GM21737 (cell line): ENCODE measurements at regions not wholly inside any gene's neighbourhood (a gene's known extent, or its start where the extent isn't known, plus 50 kb on each side); places are given as distances from the start of the nearest gene placed in this dataset.
"Not testable (repeated sequence)": the region's sequence is repeated elsewhere in the genome, so short reads cannot be mapped to it uniquely, and the experiment has no call there.

ENCODE experiments used
- ATAC-seq: cut with Tn5 transposase; IDR thresholded peaks from one replicate; pipeline ENCODE4 v1.9.1; 2021; ENCODE audit warnings: mild to moderate bottlenecking, moderate library complexity; ENCODE audit not compliant: unreplicated experiment

GRCh38 chr5:127213231-127213630 is 77.4 kb upstream of the MEGF10 start:
- no peak for ATAC-seq

- ATAC-seq, result no peak
Measured at GRCh38 chr5:127216143-127216542, 74.5 kb upstream of the MEGF10 start.

DNA sequence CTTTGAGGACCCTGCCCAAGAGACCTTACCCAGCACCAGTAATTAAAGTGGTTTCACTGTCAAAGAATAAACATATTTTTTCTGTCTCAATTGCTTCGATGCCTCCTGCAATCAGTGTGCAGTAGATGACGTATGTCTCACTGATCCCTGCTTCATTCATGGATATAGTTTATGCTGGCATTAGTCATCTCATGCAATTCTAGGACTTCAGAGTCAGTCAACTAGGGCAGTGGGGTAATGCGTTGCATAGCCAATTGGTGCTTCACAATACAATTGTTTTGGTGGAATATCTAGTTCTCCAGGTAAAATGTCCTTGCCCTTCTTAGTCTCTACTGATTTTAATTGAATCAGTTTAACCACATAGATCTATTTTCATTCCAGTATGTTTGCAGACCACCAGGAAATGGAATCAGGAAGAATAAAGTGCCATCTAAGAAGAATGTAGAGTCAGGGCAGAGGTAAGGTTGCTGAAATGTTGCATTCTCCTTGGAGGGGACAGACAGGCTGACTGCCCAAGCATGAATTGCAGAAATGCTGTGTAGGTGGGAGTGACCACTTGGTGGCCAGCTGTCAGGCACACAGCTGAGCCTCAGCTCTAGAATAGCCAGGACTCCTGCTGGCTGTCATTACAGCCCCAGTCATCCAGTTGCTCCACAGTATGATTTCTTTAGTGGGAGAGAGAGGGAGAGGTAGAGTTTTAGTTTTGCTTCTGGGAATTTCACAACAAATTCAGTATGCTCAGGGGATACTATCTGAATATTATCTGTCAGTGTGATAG is 73.5 kb upstream of the MEGF10 start:
- ATAC-seq, result no peak

DNA sequence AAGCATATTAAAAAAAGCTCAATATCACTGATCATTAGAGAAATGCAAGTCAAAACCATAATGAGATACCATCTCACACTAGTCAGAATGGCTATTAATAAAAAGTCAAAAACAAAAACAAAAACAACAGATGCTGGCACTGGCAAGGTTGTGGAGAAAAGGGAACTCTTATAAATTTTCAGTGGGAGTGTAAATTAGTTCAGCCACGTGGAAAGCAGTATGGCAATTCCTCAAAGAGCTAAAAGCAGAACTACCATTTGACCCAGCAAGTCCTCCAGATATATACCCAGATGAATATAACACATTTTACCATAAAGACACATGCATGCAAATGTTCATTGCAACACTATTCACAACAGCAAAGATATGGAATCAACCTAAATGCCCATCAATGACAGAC is 68.7 kb upstream of the MEGF10 start:
- not testable (repeated sequence) for ATAC-seq

DNA sequence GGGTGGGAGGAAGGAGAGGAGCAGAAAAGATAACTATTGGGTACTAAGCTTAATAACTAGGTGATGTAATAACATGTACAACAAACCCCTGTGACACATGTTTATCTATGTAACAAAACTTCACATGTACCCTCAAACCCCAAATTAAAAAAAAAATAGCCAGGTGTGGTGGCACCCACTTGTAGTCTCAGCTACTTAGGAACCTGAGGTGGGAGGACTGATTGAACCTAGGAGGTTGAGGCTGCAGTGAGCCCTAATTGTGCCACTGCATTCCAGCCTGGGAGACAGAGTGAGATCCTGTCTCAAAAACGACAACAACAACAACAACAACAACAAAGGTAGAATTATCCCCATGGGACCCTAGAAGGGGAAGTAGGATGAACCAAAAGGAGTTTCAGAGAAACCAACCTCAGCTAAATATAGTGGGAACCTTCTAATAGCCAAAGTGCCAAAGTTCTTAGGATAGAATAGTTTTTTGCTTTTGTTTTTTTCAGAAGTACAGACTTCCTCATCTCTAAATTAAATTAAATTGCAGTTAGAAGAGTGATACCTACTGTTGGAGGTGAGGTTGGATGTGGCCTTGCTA is 67.9 kb upstream of the MEGF10 start:
- ATAC-seq, result peak; percentile 68

GRCh38 chr5:127223256-127223974 is 67.2 kb upstream of the MEGF10 start:
- ATAC-seq, result no peak

- no peak for ATAC-seq
Measured at GRCh38 chr5:127227881-127228280, 62.7 kb upstream of the MEGF10 start.

- no peak for ATAC-seq
Measured at GRCh38 chr5:127228540-127229184, 61.9 kb upstream of the MEGF10 start.

- ATAC-seq, result peak; percentile 79
Measured at GRCh38 chr5:127229185-127229889, 61.3 kb upstream of the MEGF10 start.

GRCh38 chr5:127231118-127231517 is 59.5 kb upstream of the MEGF10 start:
- ATAC-seq, result no peak

DNA sequence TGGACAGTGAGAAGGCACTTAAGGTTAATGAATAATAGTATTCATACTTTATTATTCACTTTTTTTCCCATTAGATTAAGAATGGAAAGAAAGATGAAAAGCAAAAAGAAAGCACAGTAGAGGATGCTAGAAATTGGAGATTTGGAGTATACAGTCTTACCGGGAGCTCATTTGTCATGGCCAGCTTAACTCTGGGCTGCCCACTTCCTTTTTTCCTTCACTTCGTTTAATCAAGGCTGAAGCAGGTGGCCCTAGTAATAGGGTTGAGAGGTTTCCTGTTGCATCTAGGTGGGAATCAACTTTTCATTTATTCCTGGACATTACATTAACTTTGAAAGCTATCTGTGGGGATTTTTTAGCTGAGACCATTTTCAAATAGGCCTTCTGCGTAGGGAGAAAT is 57.0 kb upstream of the MEGF10 start:
- no peak for ATAC-seq

- ATAC-seq, result no peak
Measured at GRCh38 chr5:127235136-127235535, 55.5 kb upstream of the MEGF10 start.

DNA sequence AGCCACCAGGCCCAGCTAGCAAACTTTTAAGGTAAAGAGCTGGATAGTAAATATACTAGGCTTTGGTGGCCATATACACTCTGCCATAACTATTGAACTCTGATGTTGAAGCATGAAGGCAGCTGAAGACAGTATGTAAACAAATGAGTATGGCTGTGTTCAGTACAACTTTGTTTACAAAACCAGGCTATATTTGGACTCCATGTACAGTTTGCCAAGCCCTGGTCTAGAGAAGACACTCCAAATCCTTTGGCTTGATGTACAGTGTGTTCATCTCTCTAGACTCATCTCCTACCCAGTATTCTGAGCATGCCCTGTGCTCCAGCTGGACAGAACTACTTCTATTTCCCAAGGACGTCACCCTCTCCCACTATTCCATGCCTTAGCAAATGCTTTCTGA is 54.3 kb upstream of the MEGF10 start:
- no peak for ATAC-seq
